HEK293 (cell line): ENCODE measurements at regions not wholly inside any gene's neighbourhood (a gene's known extent, or its start where the extent isn't known, plus 50 kb on each side); places are given as distances from the start of the nearest gene placed in this dataset.

Experiments
- CTCF ChIA-PET: fragments of 350-600 bp; formaldehyde crosslinking; extraction: SDS; loops from one replicate; lab custom pipeline; 2021; ENCODE audit warnings: antibody characterized with exemption; lab: Yijun Ruan, JAX
- POLR2A ChIA-PET: fragments of 300-600 bp; formaldehyde crosslinking; extraction: SDS; loops from one replicate; lab custom pipeline; 2020; ENCODE audit warnings: antibody characterized with exemption, inconsistent platforms; lab: Yijun Ruan, JAX
- H3K27ac ChIP-seq: fragments of 200-500 bp; sonication (Bioruptor generic); 2 replicates; pipeline ENCODE4 v1.5.1; 2014; ENCODE audit warnings: low read depth, low read length, control low read depth, inconsistent platforms; ENCODE audit errors: extremely low read depth
- H3K36me3 ChIP-seq, 2 experiments: fragments of 200-500 bp in 1 of 2; sonication (Bioruptor generic) in 1 of 2; 1 replicate in 1 of 2; 2 replicates in 1 of 2; pipeline ENCODE4 v1.5.1; 2014 to 2017; ENCODE audit warnings: inconsistent platforms in 2 of 2, low read length in 2 of 2; ENCODE audit not compliant: control insufficient read depth in 2 of 2, insufficient read depth in 1 of 2
- H3K4me1 ChIP-seq: fragments of 200-500 bp; sonication (Bioruptor generic); 2 replicates; pipeline ENCODE4 v1.5.1; 2014; ENCODE audit warnings: mild to moderate bottlenecking, low read length, inconsistent platforms; ENCODE audit not compliant: control insufficient read depth, insufficient read depth
- H3K4me3 ChIP-seq: 2 replicates; pipeline ENCODE4 v1.5.1; 2011; ENCODE audit warnings: low read depth, mild to moderate bottlenecking, control low read depth, low read length, moderate library complexity
- H3K9me3 ChIP-seq: fragments of 200-500 bp; sonication (Bioruptor generic); 2 replicates; pipeline ENCODE4 v1.5.1; 2014; ENCODE audit warnings: low read depth, low read length, inconsistent platforms; ENCODE audit not compliant: control insufficient read depth, insufficient read depth
- BCL11B ChIP-seq: fragments of 450-650 bp; formaldehyde crosslinking; IDR thresholded peaks from 2 replicates; pipeline ENCODE4 v1.5.1; 2016; ENCODE audit warnings: low read depth, missing biosample characterization, missing genetic modification characterization
- HIC1 ChIP-seq: fragments of 450-650 bp; formaldehyde crosslinking; IDR thresholded peaks from 2 replicates; pipeline ENCODE4 v1.5.1; 2016; ENCODE audit warnings: missing biosample characterization, missing genetic modification characterization
- HOXC10 ChIP-seq: sonication (generic); formaldehyde crosslinking; IDR thresholded peaks from 2 replicates; pipeline ENCODE4 v1.8.1; 2023; ENCODE audit warnings: mild to moderate bottlenecking, missing genetic modification reagents
- YY1 ChIP-seq: fragments of 450-650 bp; formaldehyde crosslinking; IDR thresholded peaks from 2 replicates; pipeline ENCODE4 v1.5.1; 2018; ENCODE audit warnings: missing biosample characterization, missing genetic modification characterization
- ZNF10 ChIP-seq: fragments of 450-650 bp; formaldehyde crosslinking; IDR thresholded peaks from 2 replicates; pipeline ENCODE4 v1.5.1; 2017; ENCODE audit warnings: missing biosample characterization, missing genetic modification characterization
- ZNF18 ChIP-seq: fragments of 450-650 bp; formaldehyde crosslinking; IDR thresholded peaks from 2 replicates; pipeline ENCODE4 v1.5.1; 2016; ENCODE audit warnings: missing biosample characterization, missing genetic modification characterization
- ZNF184 ChIP-seq: fragments of 450-650 bp; IDR thresholded peaks from 2 replicates; pipeline ENCODE4 v1.5.1; 2018; ENCODE audit warnings: missing biosample characterization, mild to moderate bottlenecking, missing genetic modification characterization
- ZNF274 ChIP-seq, 2 experiments: fragments of 200-500 bp in 1 of 2; fragments of 450-650 bp in 1 of 2; sonication (Bioruptor generic) in 1 of 2; formaldehyde crosslinking in 1 of 2; IDR thresholded peaks; 2 replicates each; pipeline versions ENCODE4 v1.5.1 to v1.6.1; 2014 to 2016; ENCODE audit warnings: borderline replicate concordance in 1 of 2, inconsistent platforms in 1 of 2, low read length in 1 of 2, missing biosample characterization in 1 of 2, missing genetic modification characterization in 1 of 2
- ZNF311 ChIP-seq: fragments of 450-650 bp; formaldehyde crosslinking; IDR thresholded peaks from 2 replicates; pipeline ENCODE4 v1.5.1; 2017; ENCODE audit warnings: missing biosample characterization, missing genetic modification characterization, borderline replicate concordance
- ZNF335 ChIP-seq: fragments of 450-650 bp; formaldehyde crosslinking; conservative IDR thresholded peaks from 2 replicates; pipeline ENCODE4 v1.5.1; 2016; ENCODE audit warnings: missing biosample characterization, missing genetic modification characterization
- ZNF341 ChIP-seq: fragments of 450-650 bp; formaldehyde crosslinking; IDR thresholded peaks from 2 replicates; pipeline ENCODE4; 2016; ENCODE audit warnings: low read depth, missing biosample characterization, missing genetic modification characterization
- ZNF366 ChIP-seq: fragments of 450-650 bp; formaldehyde crosslinking; conservative IDR thresholded peaks from 2 replicates; pipeline ENCODE4 v1.5.1; 2016; ENCODE audit warnings: missing biosample characterization, missing genetic modification characterization
- ZNF398 ChIP-seq: fragments of 450-650 bp; formaldehyde crosslinking; IDR thresholded peaks from 2 replicates; pipeline ENCODE4 v1.5.1; 2017; ENCODE audit warnings: missing biosample characterization, missing genetic modification characterization
- ZNF692 ChIP-seq: fragments of 450-650 bp; formaldehyde crosslinking; IDR thresholded peaks from 2 replicates; pipeline ENCODE4 v1.5.1; 2016; ENCODE audit warnings: missing biosample characterization, missing genetic modification characterization

- TF ChIP-seq ZNF398 (tag by site-specific recombination) (no peak), ZNF10 (tag by site-specific recombination) (no peak)
Observed at GRCh38 chr2:167599219-167599618, 648.2 kb downstream of the STK39 start (continued).

- TF ChIP-seq ZNF18 (tag by site-specific recombination) (no peak), ZNF341 (tag by site-specific recombination) (no peak), ZNF311 (tag by site-specific recombination) (no peak), ZNF398 (tag by site-specific recombination) (no peak), ZNF335 (tag by site-specific recombination) (no peak), ZNF274 (IDR thresholded peaks at IDR 0.05; ENCODE audit: low read length) (no peak), ZNF274 (tag by site-specific recombination; IDR thresholded peaks at IDR 0.05; ENCODE audit: borderline replicate concordance) (no peak), ZNF184 (no peak), ZNF366 (tag by site-specific recombination) (no peak), BCL11B (tag by site-specific recombination) (no peak), YY1 (tag by site-specific recombination) (no peak), HOXC10 (CRISPR knock-in tag) (no peak), HIC1 (tag by site-specific recombination) (no peak), ZNF692 (tag by site-specific recombination) (no peak)
- no peaks in the 10 kb centered on the region; a peak in 1 of 3 replicates for H3K36me3 ChIP-seq
- CTCF ChIA-PET: interaction anchor here (0.6 kb wide), 1 partner anchor 20 kb away, joined by 4 read pairs; no protein-coding TSS in a partner anchor
- H3K9me3 ChIP-seq: no peaks in the 10 kb centered on the region
- H3K4me3 ChIP-seq: no peak overlapping the region
- POLR2A ChIA-PET: no interaction called here
- H3K4me1 ChIP-seq: no peaks in the 10 kb centered on the region
- no peak overlapping the region for H3K27ac ChIP-seq
Observed at GRCh38 chr2:167595839-167596471, 651.4 kb downstream of the STK39 start.
